Adrenal gland (tissue), 5 donors: ENCODE measurements at regions not wholly inside any gene's neighbourhood (a gene's known extent, or its start where the extent isn't known, plus 50 kb on each side); places are given as distances from the start of the nearest gene placed in this dataset.

Experiments
- POLR2A ChIP-seq, 2 donors: fragments of 450-650 bp; IDR thresholded peaks; one replicate each; pipeline ENCODE4 v1.6.1; 2017; ENCODE audit warnings: antibody characterized with exemption in 2 of 2, mild to moderate bottlenecking in 2 of 2, moderate library complexity in 1 of 2
- TF ChIP-seq, protein P1 (sequence below), 6 experiments: fragments of 450-650 bp in 4 of 6; fragments of 200-600 bp in 2 of 6; sonication (generic) in 1 of 6; IDR thresholded peaks; 1 replicate in 5 of 6; 2 replicates in 1 of 6; pipeline versions ENCODE4 v1.5.1 to v1.8.0; 2016 to 2021; ENCODE audit warnings: antibody characterized with exemption in 6 of 6, mild to moderate bottlenecking in 2 of 6, moderate library complexity in 1 of 6
- donor health status: DM: no; HTN: no; CAD: no.

DNA sequence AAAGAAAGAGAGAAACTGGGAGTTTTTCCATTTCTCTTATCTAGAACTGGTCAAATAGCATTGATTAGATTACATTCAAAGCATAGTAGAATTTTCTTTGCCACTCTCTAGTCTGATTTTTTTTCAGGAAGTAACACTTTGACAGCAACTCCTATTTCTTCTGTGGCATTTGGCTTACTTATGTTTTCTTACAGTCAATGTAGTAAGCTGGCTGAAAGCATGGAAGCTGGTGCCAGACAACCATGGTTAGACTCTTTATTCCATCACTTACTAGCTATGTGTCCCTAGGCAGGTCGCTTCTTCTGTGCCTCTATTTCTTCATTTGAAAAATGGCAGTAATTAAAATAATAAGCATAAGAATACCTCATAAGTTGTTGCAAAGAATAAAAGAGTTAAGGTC is 54.2 kb upstream of the OPRM1 start:
- TF ChIP-seq, protein P1, sequence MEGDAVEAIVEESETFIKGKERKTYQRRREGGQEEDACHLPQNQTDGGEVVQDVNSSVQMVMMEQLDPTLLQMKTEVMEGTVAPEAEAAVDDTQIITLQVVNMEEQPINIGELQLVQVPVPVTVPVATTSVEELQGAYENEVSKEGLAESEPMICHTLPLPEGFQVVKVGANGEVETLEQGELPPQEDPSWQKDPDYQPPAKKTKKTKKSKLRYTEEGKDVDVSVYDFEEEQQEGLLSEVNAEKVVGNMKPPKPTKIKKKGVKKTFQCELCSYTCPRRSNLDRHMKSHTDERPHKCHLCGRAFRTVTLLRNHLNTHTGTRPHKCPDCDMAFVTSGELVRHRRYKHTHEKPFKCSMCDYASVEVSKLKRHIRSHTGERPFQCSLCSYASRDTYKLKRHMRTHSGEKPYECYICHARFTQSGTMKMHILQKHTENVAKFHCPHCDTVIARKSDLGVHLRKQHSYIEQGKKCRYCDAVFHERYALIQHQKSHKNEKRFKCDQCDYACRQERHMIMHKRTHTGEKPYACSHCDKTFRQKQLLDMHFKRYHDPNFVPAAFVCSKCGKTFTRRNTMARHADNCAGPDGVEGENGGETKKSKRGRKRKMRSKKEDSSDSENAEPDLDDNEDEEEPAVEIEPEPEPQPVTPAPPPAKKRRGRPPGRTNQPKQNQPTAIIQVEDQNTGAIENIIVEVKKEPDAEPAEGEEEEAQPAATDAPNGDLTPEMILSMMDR (IDR thresholded peaks at IDR 0.05) = no peak
- TF ChIP-seq POLR2A (IDR thresholded peaks at IDR 0.05) = no peak
